A673 (cell line): ENCODE measurements at regions not wholly inside any gene's neighbourhood (a gene's known extent, or its start where the extent isn't known, plus 50 kb on each side); places are given as distances from the start of the nearest gene placed in this dataset.

Experiments used
- CTCF ChIP-seq: fragments of 300-800, 200-600 bp; sonication (generic); conservative IDR thresholded peaks from 2 replicates; pipeline ENCODE4 v1.5.1; 2017; ENCODE audit warnings: low read depth, mild to moderate bottlenecking, antibody characterized with exemption, low read length, moderate library complexity, mixed read lengths
- EZH2 ChIP-seq: fragments of 200-600 bp; sonication (generic); IDR thresholded peaks from 2 replicates; pipeline ENCODE4 v1.6.1; 2017; ENCODE audit warnings: borderline replicate concordance, low read depth, mild to moderate bottlenecking, mixed read lengths, antibody characterized with exemption, low read length; ENCODE audit not compliant: poor library complexity, severe bottlenecking

- TF ChIP-seq CTCF, result no peak
- TF ChIP-seq EZH2, result no peak
These were observed 252.7 kb downstream of the SOD2 start for GRCh38 chr6:159440349-159440748.
